ENCODE measurements at regions not wholly inside any gene's neighbourhood (a gene's known extent, or its start where the extent isn't known, plus 50 kb on each side); places are given as distances from the start of the nearest gene placed in this dataset.

DNA sequence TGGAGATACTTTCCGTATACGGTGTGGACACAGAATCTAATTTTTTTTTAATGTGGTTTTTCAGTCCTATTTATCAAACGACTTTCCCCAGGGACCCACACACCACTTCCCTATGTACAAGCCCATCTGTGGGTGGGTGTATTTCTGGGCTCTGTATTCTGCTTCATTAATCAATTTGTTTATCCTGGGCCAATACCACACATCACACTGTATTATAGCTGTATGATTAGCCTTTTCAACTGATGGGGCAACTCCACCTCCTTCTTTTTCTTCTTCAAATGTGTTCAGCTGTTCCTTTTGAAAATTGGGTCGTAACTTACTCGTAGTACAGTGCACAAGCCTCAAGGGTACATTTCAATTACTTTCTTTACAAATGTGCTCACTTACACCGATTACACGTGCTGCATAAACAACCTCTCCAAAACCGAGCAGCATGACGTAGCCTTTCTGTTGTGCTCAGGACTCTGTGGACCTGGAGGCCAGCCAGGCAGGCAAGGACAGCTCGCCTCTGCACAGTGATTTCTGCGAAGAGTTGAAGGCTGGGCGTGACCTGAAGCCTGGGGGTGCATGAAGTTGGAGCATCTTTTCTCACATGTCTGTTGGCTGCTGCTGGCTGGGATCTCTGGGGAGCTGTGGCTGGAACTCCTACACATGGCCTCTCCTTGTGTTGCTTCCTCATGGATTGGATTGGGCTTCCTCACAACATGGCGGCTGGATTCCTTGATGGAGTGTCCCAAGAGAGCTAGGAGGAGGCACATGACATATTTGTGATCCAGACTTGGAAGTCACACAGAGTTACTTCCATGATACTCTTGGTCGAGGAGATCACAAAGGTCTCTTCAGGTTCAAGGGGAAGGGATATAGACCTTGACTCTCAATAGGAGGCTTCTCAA is 126.5 kb downstream of the CRYAA start:
- TF ChIP-seq EZH2 (IDR thresholded peaks at IDR 0.05) = no peak
- TF ChIP-seq, protein P1, sequence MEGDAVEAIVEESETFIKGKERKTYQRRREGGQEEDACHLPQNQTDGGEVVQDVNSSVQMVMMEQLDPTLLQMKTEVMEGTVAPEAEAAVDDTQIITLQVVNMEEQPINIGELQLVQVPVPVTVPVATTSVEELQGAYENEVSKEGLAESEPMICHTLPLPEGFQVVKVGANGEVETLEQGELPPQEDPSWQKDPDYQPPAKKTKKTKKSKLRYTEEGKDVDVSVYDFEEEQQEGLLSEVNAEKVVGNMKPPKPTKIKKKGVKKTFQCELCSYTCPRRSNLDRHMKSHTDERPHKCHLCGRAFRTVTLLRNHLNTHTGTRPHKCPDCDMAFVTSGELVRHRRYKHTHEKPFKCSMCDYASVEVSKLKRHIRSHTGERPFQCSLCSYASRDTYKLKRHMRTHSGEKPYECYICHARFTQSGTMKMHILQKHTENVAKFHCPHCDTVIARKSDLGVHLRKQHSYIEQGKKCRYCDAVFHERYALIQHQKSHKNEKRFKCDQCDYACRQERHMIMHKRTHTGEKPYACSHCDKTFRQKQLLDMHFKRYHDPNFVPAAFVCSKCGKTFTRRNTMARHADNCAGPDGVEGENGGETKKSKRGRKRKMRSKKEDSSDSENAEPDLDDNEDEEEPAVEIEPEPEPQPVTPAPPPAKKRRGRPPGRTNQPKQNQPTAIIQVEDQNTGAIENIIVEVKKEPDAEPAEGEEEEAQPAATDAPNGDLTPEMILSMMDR (IDR thresholded peaks at IDR 0.05) = no peak
